Sigmoid colon (tissue), 6 donors: ENCODE measurements at regions not wholly inside any gene's neighbourhood (a gene's known extent, or its start where the extent isn't known, plus 50 kb on each side); places are given as distances from the start of the nearest gene placed in this dataset.

Experiments
- DNase-seq: peaks from one replicate; pipeline ENCODE4 v3.0.0-alpha.2; 2019
- H3K27ac ChIP-seq, 4 donors: fragments of 200-600 bp; sonication (generic); one replicate each; pipeline ENCODE4 v1.5.1; 2016 to 2019; ENCODE audit warnings: mild to moderate bottlenecking in 1 of 4
- H3K27me3 ChIP-seq, 3 donors: fragments of 200-600 bp; sonication (generic); one replicate each; pipeline ENCODE4 v1.5.1; 2019; ENCODE audit warnings: mild to moderate bottlenecking in 1 of 3
- H3K36me3 ChIP-seq, 4 donors: fragments of 200-600 bp; sonication (generic); one replicate each; pipeline ENCODE4 v1.5.1; 2016 to 2019
- H3K4me1 ChIP-seq, 4 donors: fragments of 200-600 bp; sonication (generic); one replicate each; pipeline ENCODE4 v1.5.1; 2017 to 2019
- H3K4me3 ChIP-seq, 4 donors: fragments of 200-600 bp; sonication (generic); one replicate each; pipeline ENCODE4 v1.5.1; 2017 to 2019; ENCODE audit warnings: mild to moderate bottlenecking in 2 of 4, moderate library complexity in 1 of 4
- H3K9me3 ChIP-seq, 4 donors: fragments of 200-600 bp in 3 of 4; sonication (generic) in 3 of 4; one replicate each; pipeline versions ENCODE4 v1.5.1 to v1.6.1; 2013 to 2019
- CTCF ChIP-seq, 4 experiments: fragments of 450-650 bp in 3 of 4; fragments of 200-600 bp in 1 of 4; IDR thresholded peaks; one replicate each; pipeline ENCODE4 v1.5.1; 2016 to 2019; ENCODE audit warnings: antibody characterized with exemption in 4 of 4, mild to moderate bottlenecking in 3 of 4, moderate library complexity in 2 of 4
- EP300 ChIP-seq, 4 donors: sonication (generic); formaldehyde crosslinking; IDR thresholded peaks; one replicate each; pipeline ENCODE4 v1.6.1; 2017; ENCODE audit warnings: antibody characterized with exemption in 4 of 4
- POLR2A ChIP-seq, 2 donors: fragments of 450-650 bp; IDR thresholded peaks; one replicate each; pipeline ENCODE4 v1.6.1; 2016; ENCODE audit warnings: antibody characterized with exemption in 2 of 2, mild to moderate bottlenecking in 2 of 2, moderate library complexity in 2 of 2
- POLR2AphosphoS5 ChIP-seq, 4 donors: sonication (generic); formaldehyde crosslinking; IDR thresholded peaks; one replicate each; pipeline ENCODE4 v1.6.1; 2017; ENCODE audit warnings: antibody characterized with exemption in 4 of 4
- WGBS, 2 donors: extraction: QIAGEN DNeasy Blood & Tissue Kit; methylation state at CpG; one replicate each; pipeline ENCODE4 v1.1.7; 2013; 5-methylcytosine and 5-hydroxymethylcytosine counted together
- intact Hi-C: fragments of 100-400 bp; cut with DNase I; formaldehyde crosslinking; loops from one replicate; pipeline ENCODE4 v1.15.1; 2023
- donor health status: healthy with polysubstance abuse.
- donor health status: healthy.

- no peaks in the 10 kb centered on the region for H3K9me3 ChIP-seq
- no peak for DNase-seq
- intact Hi-C loops: no loop called here
- H3K4me3 ChIP-seq: no peak overlapping the region
- 76 to 82% methylated on average over 8 of the region's 8 CpGs for WGBS, 2 donors
- H3K27ac ChIP-seq: no peak overlapping the region
- no peaks in the 10 kb centered on the region for H3K4me1 ChIP-seq
- no peaks in the 10 kb centered on the region for H3K36me3 ChIP-seq
- no peaks in the 10 kb centered on the region for H3K27me3 ChIP-seq
- TF ChIP-seq POLR2A (IDR thresholded peaks at IDR 0.05) (no peak), CTCF (IDR thresholded peaks at IDR 0.05) (no peak), EP300 (IDR thresholded peaks at IDR 0.05) (no peak), POLR2AphosphoS5 (IDR thresholded peaks at IDR 0.05) (no peak)
These were observed 101.9 kb upstream of the PRSS58 start for GRCh38 chr7:142359694-142360279.

- 5 to 13% methylated on average over 2 of the region's 2 CpGs for WGBS, 2 donors
- Histone ChIP-seq H3K27ac (no peak overlapping the region), H3K9me3 (no peaks in the 10 kb centered on the region), H3K4me3 (no peak overlapping the region), H3K4me1 (no peaks in the 10 kb centered on the region), H3K36me3 (no peaks in the 10 kb centered on the region), H3K27me3 (no peaks in the 10 kb centered on the region)
- TF ChIP-seq CTCF (IDR thresholded peaks at IDR 0.05) (peak in 2 of 4 experiments; percentile 18 to 44), POLR2A (IDR thresholded peaks at IDR 0.05) (no peak), EP300 (IDR thresholded peaks at IDR 0.05) (no peak)
- no peak for DNase-seq
- intact Hi-C loops: no loop called here
These were observed 100.2 kb upstream of the PRSS58 start for GRCh38 chr7:142357953-142358520.

GRCh38 chr7:142356166-142356565 lies 98.3 kb upstream of the PRSS58 start:
- 17 to 53% methylated on average over 4 of the region's 4 CpGs for WGBS, 2 donors
- intact Hi-C loops: no loop called here
- Histone ChIP-seq H3K4me3 (no peak overlapping the region), H3K27me3 (no peaks in the 10 kb centered on the region), H3K36me3 (no peaks in the 10 kb centered on the region), H3K9me3 (no peaks in the 10 kb centered on the region), H3K27ac (no peak overlapping the region), H3K4me1 (no peaks in the 10 kb centered on the region)
- no peak for DNase-seq
- TF ChIP-seq CTCF (IDR thresholded peaks at IDR 0.05): no peak
- TF ChIP-seq POLR2AphosphoS5 (IDR thresholded peaks at IDR 0.05): no peak
- TF ChIP-seq POLR2A (IDR thresholded peaks at IDR 0.05): no peak
- no peak for TF ChIP-seq EP300 (IDR thresholded peaks at IDR 0.05)

- Histone ChIP-seq H3K27me3 (no peaks in the 10 kb centered on the region), H3K9me3 (no peaks in the 10 kb centered on the region), H3K4me3 (no peak overlapping the region), H3K4me1 (no peaks in the 10 kb centered on the region), H3K27ac (no peak overlapping the region), H3K36me3 (no peaks in the 10 kb centered on the region)
- TF ChIP-seq CTCF (IDR thresholded peaks at IDR 0.05) (no peak), POLR2AphosphoS5 (IDR thresholded peaks at IDR 0.05) (no peak), EP300 (IDR thresholded peaks at IDR 0.05) (no peak), POLR2A (IDR thresholded peaks at IDR 0.05) (no peak)
- 65 to 68% methylated on average over 3 of the region's 3 CpGs for WGBS, 2 donors
- intact Hi-C loops: no loop called here
- no peak for DNase-seq
These were observed 97.5 kb upstream of the PRSS58 start for GRCh38 chr7:142355328-142355727.
